Nephron progenitor cell (in vitro differentiated cells): ENCODE measurements at regions not wholly inside any gene's neighbourhood (a gene's known extent, or its start where the extent isn't known, plus 50 kb on each side); places are given as distances from the start of the nearest gene placed in this dataset.

Experiments
- DNase-seq: peaks from one replicate; pipeline ENCODE4 v3.0.0; 2021
- H3K27ac Mint-ChIP-seq: 2 replicates; pipeline ENCODE4 v1.8.0; 2021; ENCODE audit warnings: mild to moderate bottlenecking, moderate library complexity, mixed read lengths
- H3K27me3 Mint-ChIP-seq: 2 replicates; pipeline ENCODE4 v1.8.0; 2021; ENCODE audit warnings: mild to moderate bottlenecking, low read depth, mixed read lengths; ENCODE audit not compliant: poor library complexity
- H3K36me3 Mint-ChIP-seq: 2 replicates; pipeline ENCODE4 v1.8.0; 2021; ENCODE audit warnings: low read depth, mixed read lengths
- H3K4me1 Mint-ChIP-seq: 2 replicates; pipeline ENCODE4 v1.8.0; 2021; ENCODE audit warnings: mixed read lengths
- H3K4me3 Mint-ChIP-seq: 2 replicates; pipeline ENCODE4 v1.8.0; 2021; ENCODE audit warnings: mild to moderate bottlenecking, moderate library complexity, mixed read lengths
- H3K9me3 Mint-ChIP-seq: 2 replicates; pipeline ENCODE4 v1.8.0; 2021; ENCODE audit warnings: mild to moderate bottlenecking, moderate library complexity, mixed read lengths
- TF ChIP-seq, protein P1 (sequence below): fragments of 200-600 bp; sonication (generic); IDR thresholded peaks from 2 replicates; pipeline ENCODE4 v1.5.0; 2021; ENCODE audit warnings: antibody characterized with exemption

DNA sequence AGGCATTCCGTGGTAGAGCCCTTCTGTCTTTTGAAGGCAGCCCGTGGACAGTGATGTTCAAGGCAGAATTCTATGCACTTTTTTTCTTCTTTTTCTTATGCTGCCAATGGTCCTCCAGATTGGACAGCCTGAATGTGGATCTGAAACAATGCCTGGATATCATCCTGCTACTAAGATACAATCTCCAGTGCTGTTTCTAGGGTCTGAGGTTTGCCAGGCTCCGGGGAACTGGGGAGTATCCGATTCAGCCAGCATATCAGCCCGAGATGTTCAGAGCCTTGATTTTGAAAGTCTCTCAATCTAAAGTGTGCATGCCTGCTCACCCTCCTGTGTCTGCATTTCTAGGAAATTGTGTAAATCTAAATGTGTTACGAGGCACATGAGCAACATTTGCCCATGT is 103.8 kb upstream of the WWC1 start:
- Mint-ChIP-seq H3K27me3 (peaks cover 4% of the 10 kb centered on the region), H3K36me3 (no peaks in the 10 kb centered on the region), H3K9me3 (peaks cover 4% of the 10 kb centered on the region), H3K27ac (no peak overlapping the region), H3K4me1 (peaks cover 25% of the 10 kb centered on the region), H3K4me3 (no peak overlapping the region)
- TF ChIP-seq, protein P1, sequence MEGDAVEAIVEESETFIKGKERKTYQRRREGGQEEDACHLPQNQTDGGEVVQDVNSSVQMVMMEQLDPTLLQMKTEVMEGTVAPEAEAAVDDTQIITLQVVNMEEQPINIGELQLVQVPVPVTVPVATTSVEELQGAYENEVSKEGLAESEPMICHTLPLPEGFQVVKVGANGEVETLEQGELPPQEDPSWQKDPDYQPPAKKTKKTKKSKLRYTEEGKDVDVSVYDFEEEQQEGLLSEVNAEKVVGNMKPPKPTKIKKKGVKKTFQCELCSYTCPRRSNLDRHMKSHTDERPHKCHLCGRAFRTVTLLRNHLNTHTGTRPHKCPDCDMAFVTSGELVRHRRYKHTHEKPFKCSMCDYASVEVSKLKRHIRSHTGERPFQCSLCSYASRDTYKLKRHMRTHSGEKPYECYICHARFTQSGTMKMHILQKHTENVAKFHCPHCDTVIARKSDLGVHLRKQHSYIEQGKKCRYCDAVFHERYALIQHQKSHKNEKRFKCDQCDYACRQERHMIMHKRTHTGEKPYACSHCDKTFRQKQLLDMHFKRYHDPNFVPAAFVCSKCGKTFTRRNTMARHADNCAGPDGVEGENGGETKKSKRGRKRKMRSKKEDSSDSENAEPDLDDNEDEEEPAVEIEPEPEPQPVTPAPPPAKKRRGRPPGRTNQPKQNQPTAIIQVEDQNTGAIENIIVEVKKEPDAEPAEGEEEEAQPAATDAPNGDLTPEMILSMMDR, result no peak
- no peak for DNase-seq

DNA sequence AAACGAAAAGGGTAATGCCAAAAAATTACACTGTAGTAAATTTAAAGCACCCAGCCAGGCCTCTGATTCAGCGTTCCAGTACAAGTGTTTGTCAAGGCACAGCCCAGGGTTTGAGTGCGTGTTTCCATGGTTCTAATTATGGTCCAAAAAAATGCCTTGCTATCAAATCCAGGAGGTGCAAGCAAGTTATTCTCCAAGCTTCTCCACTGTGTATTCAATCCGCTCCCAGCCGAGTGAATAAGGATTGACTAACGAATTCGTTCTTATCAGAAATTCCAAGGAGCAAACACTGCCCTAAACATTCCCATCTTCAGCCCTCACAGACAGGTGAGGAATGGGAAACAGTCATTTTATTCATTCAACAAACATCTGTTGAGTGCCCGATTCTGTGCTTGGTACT is 103.3 kb upstream of the WWC1 start:
- TF ChIP-seq, protein P1, result no peak
- no peaks in the 10 kb centered on the region for H3K36me3 Mint-ChIP-seq
- peaks cover 4% of the 10 kb centered on the region for H3K9me3 Mint-ChIP-seq
- no peak overlapping the region for H3K27ac Mint-ChIP-seq
- no peak for DNase-seq
- H3K4me3 Mint-ChIP-seq, result no peak overlapping the region
- peaks cover 31% of the 10 kb centered on the region for H3K4me1 Mint-ChIP-seq
- H3K27me3 Mint-ChIP-seq, result peaks cover 4% of the 10 kb centered on the region

DNA sequence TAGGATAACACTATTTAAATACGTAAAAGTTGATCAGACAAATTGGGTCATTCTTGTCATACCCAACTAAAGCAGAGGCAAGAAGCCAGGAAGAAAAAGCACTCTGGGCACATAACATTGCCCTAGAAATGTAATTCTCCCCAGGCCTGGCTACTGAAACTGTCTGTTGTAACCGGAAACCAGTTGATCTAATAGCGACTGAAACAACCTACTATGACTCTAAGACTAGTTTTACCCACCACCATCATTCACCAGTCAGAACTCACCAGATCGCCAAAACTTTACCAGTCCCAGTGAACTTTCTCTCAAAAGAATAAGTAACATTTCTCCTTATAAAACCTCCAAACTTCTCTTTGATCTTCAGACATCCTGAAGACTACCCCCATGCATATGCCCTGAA is 99.3 kb upstream of the WWC1 start:
- H3K9me3 Mint-ChIP-seq, result peaks cover 4% of the 10 kb centered on the region

DNA sequence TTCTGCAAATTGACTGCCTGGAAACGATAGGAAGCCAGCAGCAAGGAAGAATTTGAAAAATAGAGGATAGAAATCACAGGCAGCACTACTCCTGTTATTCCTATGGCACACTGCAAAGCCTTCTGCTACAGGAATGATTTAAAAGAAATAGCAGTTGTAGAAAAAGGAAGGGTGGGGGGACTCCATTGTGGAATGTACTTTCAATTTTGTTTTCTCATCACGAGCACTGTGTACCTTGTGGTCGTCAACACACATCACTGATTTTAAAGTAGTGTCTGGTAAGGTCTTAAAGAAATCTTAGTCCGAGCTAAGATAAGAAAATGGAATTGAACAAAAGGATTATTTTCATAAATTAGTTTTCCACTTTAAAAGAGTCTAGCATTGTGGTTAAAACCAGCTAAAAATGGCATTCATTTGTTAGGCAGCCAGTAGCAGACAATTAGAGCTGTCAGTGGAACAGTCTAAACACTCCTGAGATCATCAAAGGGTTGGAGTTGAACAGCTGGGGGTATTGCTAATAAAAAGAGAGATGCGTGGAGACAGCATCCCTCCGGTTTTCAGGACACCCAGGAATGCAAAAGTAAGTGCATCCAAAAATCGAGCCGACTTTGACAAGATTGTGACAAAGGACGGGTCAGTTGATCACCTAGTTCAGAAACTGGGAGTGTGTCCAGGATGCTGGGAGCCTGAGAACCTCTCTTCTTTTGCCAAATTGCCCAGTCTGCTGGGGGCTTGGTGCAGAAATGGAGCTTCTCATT is 97.8 kb upstream of the WWC1 start:
- Mint-ChIP-seq H3K27me3 (peaks cover 3% of the 10 kb centered on the region), H3K4me3 (no peak overlapping the region), H3K9me3 (peaks cover 4% of the 10 kb centered on the region), H3K36me3 (no peaks in the 10 kb centered on the region), H3K4me1 (peaks cover 49% of the 10 kb centered on the region), H3K27ac (no peak overlapping the region)
- TF ChIP-seq, protein P1, result no peak
- DNase-seq, result no peak

More for the DNA sequence above, 99.3 kb upstream of the WWC1 start:
- Mint-ChIP-seq H3K36me3 (no peaks in the 10 kb centered on the region), H3K27me3 (no peaks in the 10 kb centered on the region), H3K4me1 (peaks cover 55% of the 10 kb centered on the region), H3K4me3 (no peak overlapping the region), H3K27ac (peak overlapping the region; percentile 78)
- TF ChIP-seq, protein P1, result no peak
- no peak for DNase-seq

DNA sequence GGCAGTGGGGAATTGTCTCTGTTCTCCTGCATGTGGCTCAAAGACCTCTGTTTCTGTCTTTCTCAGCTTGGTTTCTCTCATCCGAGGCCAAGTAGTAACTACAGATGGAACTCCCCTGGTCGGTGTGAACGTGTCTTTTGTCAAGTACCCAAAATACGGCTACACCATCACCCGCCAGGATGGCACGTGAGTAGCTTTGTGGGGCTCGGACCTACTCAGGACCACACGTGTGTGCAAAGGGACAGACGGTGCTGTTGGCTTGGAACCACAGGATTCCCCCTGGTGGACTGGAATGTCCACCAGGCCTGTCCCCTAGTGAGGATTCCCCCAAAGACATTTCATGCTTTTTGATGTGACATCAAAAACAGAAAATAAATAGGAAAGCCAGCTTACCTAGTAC is 96.3 kb upstream of the WWC1 start:
- H3K4me3 Mint-ChIP-seq, result no peak overlapping the region
- H3K36me3 Mint-ChIP-seq, result no peaks in the 10 kb centered on the region
- H3K9me3 Mint-ChIP-seq, result no peaks in the 10 kb centered on the region
- peaks cover 3% of the 10 kb centered on the region for H3K27me3 Mint-ChIP-seq
- DNase-seq, result no peak
- peak overlapping the region; percentile 51 for H3K27ac Mint-ChIP-seq
- TF ChIP-seq, protein P1, result no peak
- peaks cover 49% of the 10 kb centered on the region for H3K4me1 Mint-ChIP-seq

DNA sequence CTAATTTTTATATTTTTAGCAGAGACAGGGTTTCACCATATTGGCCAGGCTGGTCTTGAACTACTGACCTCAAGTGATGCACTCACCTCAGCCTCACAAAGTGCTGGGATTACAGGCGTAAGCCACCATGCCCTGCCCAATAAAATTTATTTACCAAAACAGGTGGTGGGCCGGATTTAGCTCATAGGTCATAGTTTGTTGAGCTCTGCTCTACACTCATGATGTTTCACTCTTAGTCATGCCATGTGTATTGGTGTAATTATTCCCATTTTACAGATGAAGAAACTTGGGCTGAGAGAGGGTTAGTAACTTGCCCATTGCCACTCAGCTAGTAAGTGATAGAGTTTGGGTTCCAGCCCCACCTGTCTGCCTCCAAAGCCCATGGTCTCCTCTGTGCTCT is 93.1 kb upstream of the WWC1 start:
- Mint-ChIP-seq H3K27me3 (peaks cover 3% of the 10 kb centered on the region), H3K27ac (no peak overlapping the region), H3K4me1 (peaks cover 33% of the 10 kb centered on the region), H3K36me3 (no peaks in the 10 kb centered on the region), H3K9me3 (no peaks in the 10 kb centered on the region), H3K4me3 (no peak overlapping the region)
- TF ChIP-seq, protein P1, result no peak
- no peak for DNase-seq
